ENCODE measurements at regions not wholly inside any gene's neighbourhood (a gene's known extent, or its start where the extent isn't known, plus 50 kb on each side); places are given as distances from the start of the nearest gene placed in this dataset.

DNA sequence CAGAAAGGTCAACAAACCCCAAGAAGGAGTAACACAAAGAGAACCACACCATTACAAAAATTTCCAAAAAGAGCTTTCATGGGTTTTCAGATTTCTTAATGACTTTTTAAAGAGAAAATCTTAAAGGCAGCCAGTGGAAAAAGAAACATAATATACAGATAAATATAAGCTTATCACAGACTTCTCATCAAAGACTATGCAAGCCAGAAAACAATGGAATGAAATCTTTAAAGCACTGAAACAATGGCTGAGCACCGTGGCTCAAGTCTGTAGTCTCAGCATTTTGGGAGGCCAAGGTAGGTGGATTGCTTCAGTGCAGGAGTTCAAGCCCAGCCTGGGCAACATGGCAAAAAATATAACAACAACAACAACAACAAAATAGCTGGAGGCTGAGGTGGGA, 237.4 kb downstream of the CYP26B1 start:
- no peak for DNase-seq

DNA sequence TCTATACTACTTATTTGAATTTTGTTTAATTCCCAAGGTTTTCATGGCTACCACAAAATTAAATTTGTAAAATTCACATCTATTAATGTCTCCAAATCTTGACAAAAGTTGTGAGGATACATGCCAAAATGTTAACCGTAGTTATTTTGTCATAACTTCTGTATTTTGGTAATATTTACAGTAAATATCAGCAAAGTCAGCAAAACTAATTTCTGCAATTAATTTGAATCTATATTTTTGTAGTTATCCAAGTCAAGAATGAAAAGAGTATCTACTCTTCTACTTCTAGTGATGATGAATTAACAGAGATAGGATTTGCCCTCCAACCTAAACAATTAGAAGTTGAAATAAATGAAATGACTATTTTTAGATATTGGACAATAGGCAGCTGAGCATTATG, 238.9 kb downstream of the CYP26B1 start:
- no peak for DNase-seq

DNA sequence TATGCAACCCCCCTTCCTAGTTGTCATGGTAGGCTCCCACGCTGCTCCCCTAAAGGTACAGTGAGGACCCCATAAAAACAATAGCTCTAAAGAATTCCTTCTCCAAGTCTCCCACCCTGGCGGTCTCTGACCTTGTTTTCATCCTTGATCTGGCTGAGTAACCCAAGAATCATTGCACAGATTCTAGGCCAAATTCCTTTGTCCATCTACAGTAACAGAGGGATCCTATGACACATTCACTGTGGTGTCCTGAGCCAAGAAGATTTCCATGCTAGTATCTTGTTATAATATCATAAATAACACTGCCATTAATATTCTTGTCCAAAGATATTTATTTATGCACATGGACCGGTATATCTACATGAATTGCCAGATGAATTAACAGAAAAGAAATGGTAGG, 240.2 kb downstream of the CYP26B1 start:
- no peak for DNase-seq

- DNase-seq, result no peak
Observed at GRCh38 chr2:71906357-71906973, 241.2 kb downstream of the CYP26B1 start.

- no peak for DNase-seq
Observed at GRCh38 chr2:71905205-71905604, 242.5 kb downstream of the CYP26B1 start.

DNA sequence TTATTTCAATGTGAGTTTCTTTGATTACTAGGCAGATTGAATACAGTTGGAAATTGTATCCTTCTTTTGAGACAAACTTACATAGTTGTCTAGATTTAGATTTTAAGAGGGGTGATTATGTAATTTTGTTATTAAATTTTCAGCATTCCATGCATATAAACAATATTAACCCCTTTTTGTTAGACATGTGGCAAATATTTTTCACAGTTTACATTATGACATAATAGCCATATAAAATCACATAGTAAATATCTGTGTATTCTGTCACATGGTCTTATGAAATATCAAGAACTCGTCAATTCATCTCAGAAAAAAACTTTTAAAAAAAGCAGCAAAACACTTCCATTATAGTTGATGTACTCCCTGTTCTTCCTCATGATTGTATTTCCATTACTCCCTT, 243.8 kb downstream of the CYP26B1 start:
- DNase-seq, result no peak

DNA sequence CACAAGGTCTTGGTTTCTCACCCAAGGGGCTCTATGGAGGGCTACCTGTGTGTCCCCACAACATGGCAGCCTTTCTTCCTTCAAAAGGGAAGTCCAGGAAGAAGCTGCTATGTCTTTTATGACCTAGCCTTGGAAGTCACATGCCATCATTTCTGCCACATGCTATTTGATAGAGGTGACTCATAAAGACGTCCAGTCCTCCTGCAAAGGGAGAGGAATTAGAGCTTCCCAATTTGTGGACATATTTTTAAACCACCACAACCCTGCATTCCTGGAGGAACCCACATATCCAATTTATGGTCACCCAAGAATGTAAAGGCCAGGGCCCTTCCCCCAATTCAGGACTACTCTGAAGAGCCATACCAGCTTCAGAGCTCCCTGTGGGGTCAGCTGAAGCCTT, 246.2 kb downstream of the CYP26B1 start:
- no peak for DNase-seq

DNA sequence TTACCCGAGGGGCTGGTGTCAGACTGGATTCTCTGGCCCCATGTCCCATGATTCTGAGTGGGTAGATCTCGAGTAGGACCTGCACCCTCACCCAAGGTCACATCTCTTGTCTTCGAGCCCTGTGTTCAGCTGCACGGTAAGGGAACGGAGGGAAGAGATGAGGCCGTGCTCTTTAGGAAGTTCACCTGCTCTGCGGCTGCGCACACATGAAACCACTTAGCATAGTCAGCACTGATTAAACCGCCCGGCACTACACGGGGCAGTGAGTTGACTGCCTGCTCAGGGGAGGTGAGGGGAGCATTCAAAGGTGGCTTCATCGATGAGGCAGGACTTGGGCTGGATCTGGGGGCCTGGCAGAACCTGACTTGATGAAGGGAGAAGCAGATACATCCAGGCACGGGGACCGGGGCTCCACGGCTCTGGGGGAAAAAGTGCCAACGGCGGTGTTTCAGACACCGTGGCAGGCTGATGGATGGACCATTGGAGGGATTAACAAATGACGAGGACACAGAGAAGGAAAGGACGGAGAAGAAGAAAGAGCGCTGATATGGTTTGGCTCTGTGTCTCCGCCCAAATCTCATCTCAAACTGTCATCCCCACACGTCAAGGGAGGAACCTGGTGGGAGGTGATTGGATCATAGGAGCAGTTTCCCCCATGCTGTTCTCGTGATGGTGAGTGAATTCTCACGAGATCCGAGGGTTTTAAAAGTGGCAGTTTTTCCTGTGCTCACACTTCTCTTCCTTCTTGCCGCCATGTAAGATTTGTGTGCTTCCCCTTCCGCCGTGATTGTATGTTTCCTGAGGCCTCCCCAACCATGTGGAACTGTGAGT, 248.6 kb downstream of the CYP26B1 start:
- DNase-seq, result no peak

DNA sequence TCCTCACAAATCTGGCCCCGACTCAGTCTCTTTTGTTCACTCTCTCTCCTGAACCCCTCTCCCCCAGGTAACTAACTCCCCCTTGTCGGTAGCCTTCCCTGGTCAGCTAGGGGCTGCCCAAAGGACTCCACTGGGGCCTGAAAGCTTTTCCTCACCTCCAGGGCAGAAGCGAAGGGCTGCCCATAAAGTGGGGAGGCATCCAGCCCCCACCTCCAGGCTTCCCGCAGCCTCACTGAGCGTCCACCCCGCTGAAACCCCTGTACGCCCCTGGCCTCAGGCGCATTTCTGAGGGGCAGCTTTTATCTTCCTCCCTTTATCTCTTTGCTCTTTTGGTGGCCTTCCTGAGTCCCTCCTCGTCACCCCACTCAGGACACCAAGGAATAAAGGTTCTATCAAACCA, 249.3 kb downstream of the CYP26B1 start:
- DNase-seq, result no peak

- DNase-seq, result no peak
Observed at GRCh38 chr2:71897836-71898235, 249.8 kb downstream of the CYP26B1 start.

- DNase-seq, result no peak
Observed at GRCh38 chr2:71897137-71897480, 250.6 kb downstream of the CYP26B1 start.

DNA sequence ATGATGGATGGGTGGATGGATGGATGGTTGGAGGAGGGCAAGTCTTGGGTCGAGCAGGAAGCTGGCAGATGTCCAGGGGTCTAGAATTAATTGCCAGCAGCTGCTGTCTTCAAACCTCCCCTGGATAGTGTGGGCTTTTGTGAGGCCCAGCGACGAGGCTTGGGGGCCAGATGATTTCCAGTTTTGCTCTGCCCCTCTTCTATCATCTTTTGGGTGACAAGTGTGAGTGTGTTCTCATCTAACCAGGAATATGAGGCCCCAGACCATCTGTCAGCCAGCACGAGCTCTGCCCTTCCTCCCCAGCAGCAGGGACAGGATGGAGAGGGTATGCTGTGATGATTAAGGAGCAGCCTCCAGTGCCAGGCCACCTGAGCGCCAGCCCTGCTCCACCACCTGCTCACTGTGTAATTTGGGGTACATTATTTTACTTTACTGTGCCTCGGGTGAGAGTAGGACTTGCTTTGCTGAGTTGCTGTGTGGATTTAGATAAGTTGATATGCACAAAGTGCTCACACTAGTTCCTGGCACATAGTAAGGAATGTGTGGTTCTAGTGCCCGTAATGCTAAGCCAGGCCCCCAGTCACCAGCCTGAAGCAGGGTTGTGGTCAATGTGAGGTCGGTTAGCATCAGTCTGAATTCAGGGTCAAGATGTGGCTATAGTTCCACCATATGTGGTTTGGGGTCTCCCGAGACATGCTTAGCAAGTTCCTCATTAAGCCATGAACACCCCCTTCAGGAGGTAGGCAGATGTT, 251.1 kb downstream of the CYP26B1 start:
- DNase-seq, result peak; percentile 4

- no peak for DNase-seq
Observed at GRCh38 chr2:71895320-71896161, 252.1 kb downstream of the CYP26B1 start.

GRCh38 chr2:71894261-71894660, 253.4 kb downstream of the CYP26B1 start:
- no peak for DNase-seq

DNA sequence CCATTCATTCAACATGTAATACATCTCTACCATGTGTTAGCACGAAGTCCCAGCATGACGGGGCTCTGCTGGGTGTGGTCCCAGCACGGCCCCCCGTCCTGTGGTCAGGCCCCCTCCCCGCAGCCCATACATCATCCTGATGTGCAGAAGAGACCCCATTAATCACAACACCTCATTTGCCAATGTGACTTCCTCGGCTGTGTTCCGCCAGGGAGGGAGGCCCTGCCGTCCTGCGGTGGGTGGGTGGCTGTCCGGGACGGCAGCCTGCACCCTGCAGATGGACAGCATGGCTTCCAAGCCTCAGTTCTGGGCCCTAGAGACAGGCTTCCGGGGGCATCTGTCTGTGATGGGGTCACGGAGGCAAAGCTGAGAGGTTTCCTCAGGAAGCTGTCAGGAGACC, 254.0 kb downstream of the CYP26B1 start:
- no peak for DNase-seq

GRCh38 chr2:71892896-71893295, 254.8 kb downstream of the CYP26B1 start:
- no peak for DNase-seq

GRCh38 chr2:71892423-71892730, 255.3 kb downstream of the CYP26B1 start:
- DNase-seq, result no peak

GRCh38 chr2:71891719-71892422, 255.8 kb downstream of the CYP26B1 start:
- no peak for DNase-seq

DNA sequence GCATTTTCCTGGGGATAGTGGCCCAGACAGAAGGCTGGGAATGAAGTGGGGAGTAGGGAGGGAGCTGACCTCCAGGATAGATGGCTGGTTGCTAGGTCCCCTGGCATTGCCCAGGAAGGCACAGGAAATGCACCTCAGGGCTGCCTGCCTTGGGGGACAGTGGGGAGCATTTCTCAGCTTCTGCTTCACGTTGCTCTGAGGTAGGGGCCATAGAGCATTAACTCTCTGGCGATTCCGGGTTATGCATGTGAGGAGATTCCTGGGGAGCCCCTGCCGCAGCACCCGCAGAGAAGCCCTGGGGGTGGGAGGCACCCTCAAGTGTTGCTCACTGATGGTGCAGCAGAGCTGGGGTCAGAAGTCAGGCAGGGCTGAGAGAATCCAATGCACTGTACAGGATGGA, 256.5 kb downstream of the CYP26B1 start:
- DNase-seq, result no peak

- DNase-seq, result no peak
Observed at GRCh38 chr2:71889759-71890684, 257.6 kb downstream of the CYP26B1 start.

DNA sequence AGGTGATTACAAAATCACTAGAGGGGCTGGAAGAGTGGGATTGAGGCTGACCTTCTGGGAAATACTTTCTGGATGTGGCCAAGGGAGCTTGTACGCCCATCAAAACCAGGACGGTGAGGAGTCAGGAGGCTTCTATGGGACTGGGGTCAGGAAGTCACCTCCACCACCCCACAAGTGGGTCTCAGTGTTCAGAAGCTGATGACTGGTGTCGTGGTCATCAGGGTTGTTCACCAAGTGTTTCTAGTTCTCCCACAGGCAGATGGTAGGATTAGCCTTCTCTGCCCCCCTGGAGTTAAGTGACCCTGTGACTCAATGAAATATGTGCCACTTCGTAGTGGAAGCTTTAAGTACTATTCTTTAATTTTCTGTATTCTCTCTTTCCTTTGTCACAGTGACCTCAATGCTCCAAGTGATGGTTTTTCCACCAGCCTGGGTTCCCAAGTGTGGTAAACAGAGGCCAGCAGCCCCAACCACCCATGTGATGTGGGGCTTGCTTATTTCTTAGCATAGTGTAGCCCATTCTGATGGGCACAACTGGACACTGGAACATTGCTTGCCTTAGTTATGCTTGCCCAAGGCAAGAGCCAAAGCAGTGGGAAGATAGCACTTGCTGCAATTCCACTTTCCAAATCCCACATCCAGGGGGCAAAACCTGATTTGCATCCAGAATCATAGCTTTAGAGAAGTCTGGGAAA, 258.8 kb downstream of the CYP26B1 start:
- DNase-seq, result no peak

Data from COR-L47 (cell line).